SK-N-SH (cell line): ENCODE measurements at regions not wholly inside any gene's neighbourhood (a gene's known extent, or its start where the extent isn't known, plus 50 kb on each side); places are given as distances from the start of the nearest gene placed in this dataset.

Experiments used
- CTCF ChIA-PET: fragments of 300-600, 350-600 bp; formaldehyde crosslinking; extraction: SDS; loops from one replicate; lab custom pipeline; 2021; lab: Yijun Ruan, JAX
- POLR2A ChIA-PET: fragments of 350-600 bp; sonication (Branson Sonifier 250); formaldehyde crosslinking; extraction: SDS; loops from one replicate; lab custom pipeline; 2020; ENCODE audit warnings: antibody characterized with exemption, inconsistent platforms; lab: Yijun Ruan, JAX
- DNase-seq: peaks from one replicate; pipeline ENCODE4 v3.0.0; 2012
- H2AFZ ChIP-seq: fragments of 200-600 bp; sonication (generic); 2 replicates; pipeline ENCODE4 v1.8.1; 2016; ENCODE audit warnings: antibody characterized with exemption, mild to moderate bottlenecking, low read depth
- H3F3A ChIP-seq: fragments of 200-600 bp; sonication (generic); replicated peaks from 2 replicates; pipeline ENCODE3; 2016; ENCODE audit warnings: antibody characterized with exemption, mild to moderate bottlenecking; ENCODE audit not compliant: insufficient read depth
- H3K27ac ChIP-seq, 2 experiments: fragments of 200-500 bp in 1 of 2; fragments of 200-600 bp in 1 of 2; sonication (Bioruptor generic) in 1 of 2; sonication (generic), shearing (Covaris generic) in 1 of 2; 2 replicates each; pipeline versions ENCODE4 v1.5.1 to v1.6.1; 2014 to 2016; ENCODE audit warnings: low read depth in 2 of 2, inconsistent platforms in 1 of 2, low read length in 1 of 2, mild to moderate bottlenecking in 1 of 2, mixed read lengths in 1 of 2
- H3K27me3 ChIP-seq: fragments of 200-600 bp; sonication (generic), shearing (Covaris generic); 2 replicates; pipeline ENCODE4 v1.6.1; 2016; ENCODE audit warnings: mixed run types; ENCODE audit not compliant: insufficient read depth
- H3K36me3 ChIP-seq, 2 experiments: fragments of 200-500 bp in 1 of 2; fragments of 200-600 bp in 1 of 2; sonication (Bioruptor generic) in 1 of 2; sonication (generic) in 1 of 2; replicated peaks in 1 of 2; 2 replicates each; pipeline versions ENCODE3 to v1.5.1; 2014 to 2016; ENCODE audit warnings: low read length in 1 of 2, mild to moderate bottlenecking in 1 of 2; ENCODE audit not compliant: insufficient read depth in 2 of 2, control insufficient read depth in 1 of 2
- H3K4me1 ChIP-seq, 2 experiments: fragments of 200-500 bp in 1 of 2; fragments of 200-600 bp in 1 of 2; sonication (Bioruptor generic) in 1 of 2; sonication (generic), shearing (Covaris generic) in 1 of 2; 2 replicates each; pipeline versions ENCODE4 v1.5.1 to v1.6.1; 2014 to 2016; ENCODE audit warnings: low read depth in 1 of 2, low read length in 1 of 2, mixed run types in 1 of 2; ENCODE audit not compliant: insufficient read depth in 2 of 2, control insufficient read depth in 1 of 2
- H3K4me2 ChIP-seq: fragments of 200-600 bp; sonication (generic), shearing (Covaris generic); 2 replicates; pipeline ENCODE4 v1.6.1; 2017; ENCODE audit warnings: mixed run types
- H3K4me3 ChIP-seq, 2 experiments: fragments of 200-500 bp in 1 of 2; fragments of 200-600 bp in 1 of 2; sonication (Bioruptor generic) in 1 of 2; sonication (generic), shearing (Covaris generic) in 1 of 2; 2 replicates each; pipeline versions ENCODE4 v1.5.1 to v1.8.1; 2014 to 2016; ENCODE audit warnings: low read depth in 2 of 2, inconsistent platforms in 1 of 2, low read length in 1 of 2, mild to moderate bottlenecking in 1 of 2, mixed read lengths in 1 of 2, moderate library complexity in 1 of 2
- H3K79me2 ChIP-seq: fragments of 200-600 bp; sonication (generic); 2 replicates; pipeline ENCODE4 v1.8.1; 2017; ENCODE audit warnings: mild to moderate bottlenecking; ENCODE audit not compliant: insufficient read depth
- H3K9ac ChIP-seq: fragments of 200-600 bp; sonication (generic); 2 replicates; pipeline ENCODE4 v1.6.1; 2017; ENCODE audit warnings: mixed run types
- H3K9me2 ChIP-seq: fragments of 200-600 bp; sonication (generic); 2 replicates; pipeline ENCODE4 v1.6.1; 2017; ENCODE audit warnings: mixed run types
- H3K9me3 ChIP-seq: fragments of 200-600 bp; sonication (generic); 2 replicates; pipeline ENCODE4 v1.6.1; 2017; ENCODE audit warnings: mixed run types, mild to moderate bottlenecking, moderate library complexity
- H4K20me1 ChIP-seq: fragments of 200-600 bp; sonication (generic); 2 replicates; pipeline ENCODE4 v1.6.1; 2017; ENCODE audit warnings: mild to moderate bottlenecking, mixed run types; ENCODE audit not compliant: insufficient read depth
- CHD2 ChIP-seq: fragments of 150-350 bp; IDR thresholded peaks from 2 replicates; pipeline ENCODE4 v1.6.1; 2018; ENCODE audit warnings: low read length; ENCODE audit not compliant: partially characterized antibody
- EP300 ChIP-seq, 2 experiments: IDR thresholded peaks; 2 replicates each; pipeline versions ENCODE4 v1.4.0 to v1.6.1; 2012; ENCODE audit warnings: borderline replicate concordance in 1 of 2, low read depth in 1 of 2, low read length in 1 of 2
- EZH2phosphoT487 ChIP-seq: fragments of 200-600 bp; sonication (generic); IDR thresholded peaks from 2 replicates; pipeline ENCODE4 v1.6.1; 2017; ENCODE audit warnings: low read depth, mixed run types, mild to moderate bottlenecking, antibody characterized with exemption, moderate library complexity, borderline replicate concordance
- GABPA ChIP-seq: IDR thresholded peaks from 2 replicates; pipeline ENCODE4 v1.4.0; 2012; ENCODE audit warnings: low read depth, mild to moderate bottlenecking
- MEF2A ChIP-seq: IDR thresholded peaks from 2 replicates; pipeline ENCODE4 v1.4.0; 2012; ENCODE audit warnings: low read depth, borderline replicate concordance
- RAD21 ChIP-seq: IDR thresholded peaks from 2 replicates; pipeline ENCODE4 v1.6.1; 2012; ENCODE audit warnings: mild to moderate bottlenecking, low read length
- RCOR1 ChIP-seq: fragments of 150-350 bp; IDR thresholded peaks from 2 replicates; pipeline ENCODE4 v1.6.1; 2017; ENCODE audit warnings: antibody characterized with exemption, low read length
- SIN3A ChIP-seq: IDR thresholded peaks from 2 replicates; pipeline ENCODE4 v1.6.1; 2012; ENCODE audit warnings: low read depth, mild to moderate bottlenecking, low read length, moderate library complexity, borderline replicate concordance
- SMC3 ChIP-seq: IDR thresholded peaks from 2 replicates; pipeline ENCODE4 v1.6.1; 2012; ENCODE audit warnings: low read depth, low read length, improper control_type of control experiment
- TEAD4 ChIP-seq: IDR thresholded peaks from 2 replicates; pipeline ENCODE4 v1.4.0; 2012; ENCODE audit warnings: mild to moderate bottlenecking, borderline replicate concordance; ENCODE audit not compliant: insufficient read depth
- USF1 ChIP-seq: IDR thresholded peaks from 2 replicates; pipeline ENCODE4 v1.4.0; 2012; ENCODE audit warnings: low read depth, borderline replicate concordance
- YY1 ChIP-seq: IDR thresholded peaks from 2 replicates; pipeline ENCODE4 v1.4.0; 2012; ENCODE audit warnings: low read depth, mild to moderate bottlenecking
- WGBS: methylation state at CpG from one replicate; pipeline ENCODE4 v1.1.6; 2017; ENCODE audit warnings: low lambda C conversion rate; 5-methylcytosine and 5-hydroxymethylcytosine counted together

GRCh38 chr13:34750078-34750931 is 191.8 kb upstream of the NBEA start:
- Histone ChIP-seq H2AFZ (peak overlapping the region; percentile 87; the same call in 1 of the 2 replicates), H3K4me3 (peak overlapping the region; percentile 55 to 56), H3K9me3 (no peaks in the 10 kb centered on the region), H3K9ac (no peak overlapping the region; the same call in 1 of the 2 replicates), H3F3A (no peaks in the 10 kb centered on the region), H3K9me2 (no peaks in the 10 kb centered on the region), H3K4me2 (peak overlapping the region; percentile 83), H3K36me3 (no peaks in the 10 kb centered on the region), H3K4me1 (peaks cover 0 to 3% of the 10 kb centered on the region in 2 experiments; a peak in 2 of 4 replicates), H3K27me3 (no peaks in the 10 kb centered on the region), H3K79me2 (no peaks in the 10 kb centered on the region), H3K27ac (peak overlapping the region in 1 of 2 experiments; percentile 67; a peak in 1 of 4 replicates), H4K20me1 (no peaks in the 10 kb centered on the region)
- CTCF ChIA-PET = interaction anchor here (0.8 kb wide), 1 partner anchor 101 kb away, joined by 5 read pairs; no protein-coding TSS in a partner anchor
- POLR2A ChIA-PET = no interaction called here
- 15% methylated on average over 21 of the region's 21 CpGs for WGBS
- DNase-seq = peak; percentile 52
- TF ChIP-seq EP300 (IDR thresholded peaks at IDR 0.05; ENCODE audit: borderline replicate concordance in 1 of 2, low read depth in 1 of 2, low read length in 1 of 2) (no peak), CHD2 (peak; percentile 7)

- H3K27me3 ChIP-seq = no peaks in the 10 kb centered on the region
- no peaks in the 10 kb centered on the region for H4K20me1 ChIP-seq
- no peaks in the 10 kb centered on the region for H3K9me2 ChIP-seq
- no peaks in the 10 kb centered on the region for H3K36me3 ChIP-seq
- H3K9ac ChIP-seq = no peak overlapping the region
- peaks cover 0 to 3% of the 10 kb centered on the region in 2 experiments; a peak in 2 of 4 replicates for H3K4me1 ChIP-seq
- no peak for TF ChIP-seq EZH2phosphoT487
- no peak for TF ChIP-seq GABPA
- no peak for TF ChIP-seq YY1
- TF ChIP-seq USF1 = no peak
- no peak for TF ChIP-seq RAD21
- no peak for TF ChIP-seq MEF2A
- no peak for TF ChIP-seq SMC3
- TF ChIP-seq TEAD4 = no peak
- no peak for TF ChIP-seq RCOR1
- TF ChIP-seq SIN3A = no peak
- 0 out of 2 replicates have a peak overlapping the region, but pooled peaks have one; percentile 87 for H2AFZ ChIP-seq
- ChIA-PET POLR2A (no interaction called here), CTCF (no interaction called here)
- no peak for DNase-seq
- H3K4me2 ChIP-seq = no peak overlapping the region
- H3K79me2 ChIP-seq = no peaks in the 10 kb centered on the region
- no peak overlapping the region; a peak in 1 of 4 replicates for H3K4me3 ChIP-seq
- no peaks in the 10 kb centered on the region for H3F3A ChIP-seq
- WGBS = 62% methylated on average over 3 of the region's 3 CpGs
- no peak overlapping the region for H3K27ac ChIP-seq
- no peaks in the 10 kb centered on the region for H3K9me3 ChIP-seq
Observed at GRCh38 chr13:34751044-34751443, 191.0 kb upstream of the NBEA start.
